ENCODE measurements at regions not wholly inside any gene's neighbourhood (a gene's known extent, or its start where the extent isn't known, plus 50 kb on each side); places are given as distances from the start of the nearest gene placed in this dataset.

GRCh38 chr7:155204744-155205367 lies 92.8 kb upstream of the INSIG1 start:
- Histone ChIP-seq H3K9ac (ENCODE audit: low read depth, low read length) (peak overlapping the region; percentile 24), H3K4me3 (ENCODE audit: low read length) (peak overlapping the region; percentile 39), H3K27me3 (ENCODE audit: control insufficient read depth, insufficient read depth, low read length) (no peaks in the 10 kb centered on the region)

GRCh38 chr7:155205368-155206317 lies 92.0 kb upstream of the INSIG1 start:
- Histone ChIP-seq H3K36me3 (ENCODE audit: insufficient read depth, low read length) (no peaks in the 10 kb centered on the region), H3K4me1 (ENCODE audit: control insufficient read depth, insufficient read depth, low read length) (peaks cover 34% of the 10 kb centered on the region), H3K4me3 (ENCODE audit: low read length) (peak overlapping the region; percentile 54), H3K9ac (ENCODE audit: low read depth, low read length) (peak overlapping the region; percentile 72), H3K4me2 (ENCODE audit: low read length) (peak overlapping the region; percentile 67), H3K9me3 (replicated peaks; ENCODE audit: low read length) (no peaks in the 10 kb centered on the region), H3K27me3 (ENCODE audit: control insufficient read depth, insufficient read depth, low read length) (no peaks in the 10 kb centered on the region)

More at GRCh38 chr7:155204744-155205367, 92.8 kb upstream of the INSIG1 start:
- Histone ChIP-seq H3K4me1 (ENCODE audit: control insufficient read depth, insufficient read depth, low read length) (peaks cover 34% of the 10 kb centered on the region), H3K9me3 (replicated peaks; ENCODE audit: low read length) (no peaks in the 10 kb centered on the region), H3K36me3 (ENCODE audit: insufficient read depth, low read length) (no peaks in the 10 kb centered on the region), H3K4me2 (ENCODE audit: low read length) (peak overlapping the region; percentile 49)

- Histone ChIP-seq H3K4me1 (ENCODE audit: control insufficient read depth, insufficient read depth, low read length) (peaks cover 34% of the 10 kb centered on the region), H3K4me2 (ENCODE audit: low read length) (peak overlapping the region; percentile 67), H3K4me3 (ENCODE audit: low read length) (peak overlapping the region; percentile 54), H3K9ac (ENCODE audit: low read depth, low read length) (peak overlapping the region; percentile 72), H3K27me3 (ENCODE audit: control insufficient read depth, insufficient read depth, low read length) (no peaks in the 10 kb centered on the region), H3K9me3 (replicated peaks; ENCODE audit: low read length) (no peaks in the 10 kb centered on the region), H3K36me3 (ENCODE audit: insufficient read depth, low read length) (no peaks in the 10 kb centered on the region)
Measured at GRCh38 chr7:155206318-155207020, 91.2 kb upstream of the INSIG1 start.

GRCh38 chr7:155207326-155208002 lies 90.2 kb upstream of the INSIG1 start:
- Histone ChIP-seq H3K9me3 (replicated peaks; ENCODE audit: low read length) (no peaks in the 10 kb centered on the region), H3K4me2 (ENCODE audit: low read length) (no peak overlapping the region), H3K36me3 (ENCODE audit: insufficient read depth, low read length) (no peaks in the 10 kb centered on the region), H3K4me3 (ENCODE audit: low read length) (no peak overlapping the region), H3K27me3 (ENCODE audit: control insufficient read depth, insufficient read depth, low read length) (no peaks in the 10 kb centered on the region), H3K9ac (ENCODE audit: low read depth, low read length) (no peak overlapping the region), H3K4me1 (ENCODE audit: control insufficient read depth, insufficient read depth, low read length) (peaks cover 34% of the 10 kb centered on the region)

GRCh38 chr7:155208681-155209477 lies 88.8 kb upstream of the INSIG1 start:
- Histone ChIP-seq H3K9ac (ENCODE audit: low read depth, low read length) (peak overlapping the region; percentile 44), H3K4me2 (ENCODE audit: low read length) (peak overlapping the region; percentile 65), H3K36me3 (ENCODE audit: insufficient read depth, low read length) (no peaks in the 10 kb centered on the region), H3K27me3 (ENCODE audit: control insufficient read depth, insufficient read depth, low read length) (no peaks in the 10 kb centered on the region), H3K4me1 (ENCODE audit: control insufficient read depth, insufficient read depth, low read length) (peaks cover 48% of the 10 kb centered on the region), H3K9me3 (replicated peaks; ENCODE audit: low read length) (no peaks in the 10 kb centered on the region), H3K4me3 (ENCODE audit: low read length) (peak overlapping the region; percentile 24)

- Histone ChIP-seq H3K9ac (ENCODE audit: low read depth, low read length) (peak overlapping the region; percentile 44), H3K4me2 (ENCODE audit: low read length) (peak overlapping the region; percentile 65), H3K36me3 (ENCODE audit: insufficient read depth, low read length) (no peaks in the 10 kb centered on the region), H3K4me3 (ENCODE audit: low read length) (peak overlapping the region; percentile 24), H3K9me3 (replicated peaks; ENCODE audit: low read length) (no peaks in the 10 kb centered on the region), H3K27me3 (ENCODE audit: control insufficient read depth, insufficient read depth, low read length) (no peaks in the 10 kb centered on the region), H3K4me1 (ENCODE audit: control insufficient read depth, insufficient read depth, low read length) (peaks cover 56% of the 10 kb centered on the region)
Measured at GRCh38 chr7:155209478-155210319, 88.0 kb upstream of the INSIG1 start.

GRCh38 chr7:155210356-155210755 lies 87.3 kb upstream of the INSIG1 start:
- no peaks in the 10 kb centered on the region for H3K36me3 ChIP-seq (ENCODE audit: insufficient read depth, low read length)
- H3K4me1 ChIP-seq (ENCODE audit: control insufficient read depth, insufficient read depth, low read length) = peaks cover 55% of the 10 kb centered on the region
- no peak overlapping the region for H3K9ac ChIP-seq (ENCODE audit: low read depth, low read length)
- H3K4me3 ChIP-seq (ENCODE audit: low read length) = no peak overlapping the region
- H3K27me3 ChIP-seq (ENCODE audit: control insufficient read depth, insufficient read depth, low read length) = no peaks in the 10 kb centered on the region
- H3K4me2 ChIP-seq (ENCODE audit: low read length) = no peak overlapping the region
- H3K9me3 ChIP-seq (replicated peaks; ENCODE audit: low read length) = no peaks in the 10 kb centered on the region

GRCh38 chr7:155211173-155211572 lies 86.5 kb upstream of the INSIG1 start:
- peaks cover 54% of the 10 kb centered on the region for H3K4me1 ChIP-seq (ENCODE audit: control insufficient read depth, insufficient read depth, low read length)
- H3K9ac ChIP-seq (ENCODE audit: low read depth, low read length) = no peak overlapping the region
- no peaks in the 10 kb centered on the region for H3K27me3 ChIP-seq (ENCODE audit: control insufficient read depth, insufficient read depth, low read length)
- no peaks in the 10 kb centered on the region for H3K9me3 ChIP-seq (replicated peaks; ENCODE audit: low read length)
- H3K4me2 ChIP-seq (ENCODE audit: low read length) = no peak overlapping the region
- H3K36me3 ChIP-seq (ENCODE audit: insufficient read depth, low read length) = no peaks in the 10 kb centered on the region
- no peak overlapping the region for H3K4me3 ChIP-seq (ENCODE audit: low read length)

GRCh38 chr7:155211761-155212160 lies 85.9 kb upstream of the INSIG1 start:
- Histone ChIP-seq H3K9me3 (replicated peaks; ENCODE audit: low read length) (no peaks in the 10 kb centered on the region), H3K36me3 (ENCODE audit: insufficient read depth, low read length) (no peaks in the 10 kb centered on the region), H3K4me2 (ENCODE audit: low read length) (no peak overlapping the region), H3K9ac (ENCODE audit: low read depth, low read length) (no peak overlapping the region), H3K4me1 (ENCODE audit: control insufficient read depth, insufficient read depth, low read length) (peaks cover 49% of the 10 kb centered on the region), H3K27me3 (ENCODE audit: control insufficient read depth, insufficient read depth, low read length) (no peaks in the 10 kb centered on the region), H3K4me3 (ENCODE audit: low read length) (no peak overlapping the region)
